ENCODE measurements at regions not wholly inside any gene's neighbourhood (a gene's known extent, or its start where the extent isn't known, plus 50 kb on each side); places are given as distances from the start of the nearest gene placed in this dataset.

GRCh38 chr16:59848296-59848695 lies 1114.2 kb upstream of the GOT2 start:
- ATAC-seq, result no peak
- SMC1A ChIA-PET (ENCODE audit: uncharacterized antibody, unreplicated experiment), result interaction anchor here (0.7 kb wide), 1 partner anchor 37 kb away, joined by 3 read pairs; no protein-coding TSS in a partner anchor
- POLR2A ChIA-PET, result no interaction called here
- DNase-seq (ENCODE audit: low read depth, low spot score), result no peak
- no peaks in the 10 kb centered on the region for H3K79me2 ChIP-seq (ENCODE audit: control insufficient read depth, insufficient read depth, low read length)
- no TSS peak for BruUV-seq (replicated peaks)
- H3K27me3 ChIP-seq (replicated peaks in 1 of 2; ENCODE audit: control insufficient read depth in 2 of 2, insufficient read depth in 2 of 2, low read length in 1 of 2), result no peaks in the 10 kb centered on the region
- intact Hi-C loops (cut with micrococcal nuclease; ENCODE audit: unreplicated experiment), result no loop called here
- no peak overlapping the region for H3K9ac ChIP-seq (ENCODE audit: control insufficient read depth, insufficient read depth, low read length)
- CTCF ChIA-PET, result no interaction called here
- no peaks in the 10 kb centered on the region for H3K9me3 ChIP-seq (replicated peaks; ENCODE audit: control insufficient read depth, insufficient read depth, low read length)
- H3K4me3 ChIP-seq, result no peak overlapping the region
- H4K20me1 ChIP-seq (ENCODE audit: control insufficient read depth, insufficient read depth), result no peaks in the 10 kb centered on the region
- H3K4me1 ChIP-seq (ENCODE audit: control insufficient read depth, insufficient read depth, low read length), result no peaks in the 10 kb centered on the region
- RAD21 ChIA-PET (ENCODE audit: unreplicated experiment), result no interaction called here
- in situ Hi-C loops (cut with MboI), result no loop called here
- no peak overlapping the region for H3K27ac ChIP-seq (ENCODE audit: control insufficient read depth, insufficient read depth)
- H2AFZ ChIP-seq (ENCODE audit: control insufficient read depth, low read depth, low read length), result no peak overlapping the region
- H3K4me2 ChIP-seq (ENCODE audit: control insufficient read depth, insufficient read depth), result no peak overlapping the region
- FAIRE-seq, result no peak
- no peaks in the 10 kb centered on the region for H3K36me3 ChIP-seq (ENCODE audit: control insufficient read depth in 2 of 2, insufficient read depth in 2 of 2, low read length in 1 of 2)
- no peak for TF ChIP-seq HSF1 (IDR thresholded peaks at IDR 0.05; ENCODE audit: low read depth, low read length)
- no peak for TF ChIP-seq ZBTB33 (IDR thresholded peaks at IDR 0.05)
- TF ChIP-seq SUZ12 (IDR thresholded peaks at IDR 0.05; ENCODE audit: unreplicated experiment), result no peak
- no peak for TF ChIP-seq E4F1 (IDR thresholded peaks at IDR 0.05; ENCODE audit: borderline replicate concordance, partially characterized antibody)
- TF ChIP-seq BMI1 (IDR thresholded peaks at IDR 0.05; ENCODE audit: borderline replicate concordance), result no peak
- TF ChIP-seq CHD1 (IDR thresholded peaks at IDR 0.05; ENCODE audit: low read depth, low read length), result no peak
- no peak for TF ChIP-seq TCF7 (IDR thresholded peaks at IDR 0.05; ENCODE audit: borderline replicate concordance)
- no peak for TF ChIP-seq KLF5 (IDR thresholded peaks at IDR 0.05; ENCODE audit: partially characterized antibody)
- TF ChIP-seq PML (IDR thresholded peaks at IDR 0.05; ENCODE audit: low read length), result no peak
- TF ChIP-seq SUPT20H (IDR thresholded peaks at IDR 0.05; ENCODE audit: borderline replicate concordance, control insufficient read depth, low read depth, low read length), result no peak
- TF ChIP-seq KAT2A (conservative IDR thresholded peaks at IDR 0.05; ENCODE audit: control insufficient read depth, low read depth, low read length), result no peak
- no peak for TF ChIP-seq ATF2 (IDR thresholded peaks at IDR 0.05; ENCODE audit: low read length)
- TF ChIP-seq MYB (IDR thresholded peaks at IDR 0.05; ENCODE audit: borderline replicate concordance, low read depth, low read length), result no peak
- TF ChIP-seq BCLAF1 (IDR thresholded peaks at IDR 0.05), result no peak
- no peak for TF ChIP-seq CBFB (IDR thresholded peaks at IDR 0.05; ENCODE audit: low read depth)
- TF ChIP-seq TBL1XR1 (IDR thresholded peaks at IDR 0.05; ENCODE audit: low read depth, low read length), result no peak
